GM19395 (cell line): ENCODE measurements at regions not wholly inside any gene's neighbourhood (a gene's known extent, or its start where the extent isn't known, plus 50 kb on each side); places are given as distances from the start of the nearest gene placed in this dataset.

Experiments used
- ATAC-seq: cut with Tn5 transposase; IDR thresholded peaks from one replicate; pipeline ENCODE4 v1.9.1; 2021; ENCODE audit warnings: mild to moderate bottlenecking, moderate library complexity; ENCODE audit not compliant: unreplicated experiment

DNA sequence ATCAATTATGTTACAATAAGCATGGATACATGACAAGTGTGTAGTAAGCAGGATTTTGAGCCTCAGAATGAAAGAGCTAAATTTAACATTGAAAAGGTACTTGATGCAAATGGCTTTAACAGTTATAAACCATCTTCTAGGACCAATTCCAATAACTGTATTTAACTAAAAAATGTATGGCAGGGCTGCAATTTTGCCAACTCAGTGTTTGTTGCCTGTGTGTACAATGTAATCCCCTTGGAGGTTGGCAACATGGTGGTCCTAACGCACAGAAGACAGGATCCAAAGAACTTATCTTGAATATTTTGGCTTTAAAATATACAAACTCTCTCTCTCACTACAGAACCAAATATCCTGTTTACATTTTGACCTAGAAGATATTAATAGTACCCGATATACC is 2314.1 kb downstream of the LRRC4C start:
- no peak for ATAC-seq

DNA sequence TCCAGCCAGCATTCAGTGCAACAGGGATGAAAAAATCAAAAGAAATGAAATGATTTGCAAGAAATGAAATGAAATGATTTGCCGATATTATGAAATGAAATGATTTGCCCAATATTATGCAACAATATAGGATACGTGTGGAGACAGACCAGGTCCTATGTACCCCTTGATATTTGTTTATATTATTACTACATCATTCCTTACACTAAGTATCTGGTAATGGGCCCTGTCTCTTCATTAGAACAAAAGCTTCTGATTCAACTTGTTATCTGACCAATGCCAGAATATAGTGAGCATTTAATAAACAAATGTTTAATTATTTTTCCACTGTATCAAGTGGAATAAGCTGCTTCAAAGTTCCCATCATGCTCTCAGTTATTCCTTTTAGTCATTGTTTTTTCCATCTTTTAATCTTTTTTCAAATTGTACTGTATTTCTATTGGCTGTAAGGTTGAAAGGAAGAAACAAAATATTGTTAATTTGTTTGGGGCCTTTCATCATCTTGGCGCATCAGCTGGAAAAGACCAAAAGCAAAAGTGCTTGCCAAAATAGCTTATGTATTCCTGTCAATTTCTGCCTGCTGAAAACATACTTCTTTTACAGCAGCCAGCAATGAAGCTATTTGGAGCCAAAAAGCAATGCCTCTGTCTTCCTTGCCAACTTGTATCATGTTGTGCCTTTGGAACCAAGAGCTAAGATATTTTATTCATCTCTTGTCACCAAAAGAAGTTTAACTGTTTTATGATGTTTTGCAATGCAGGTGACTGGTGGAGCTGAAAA is 2314.9 kb downstream of the LRRC4C start:
- ATAC-seq: no peak

- no peak for ATAC-seq
Observed at GRCh38 chr11:39139581-39139980, 2319.9 kb downstream of the LRRC4C start.

DNA sequence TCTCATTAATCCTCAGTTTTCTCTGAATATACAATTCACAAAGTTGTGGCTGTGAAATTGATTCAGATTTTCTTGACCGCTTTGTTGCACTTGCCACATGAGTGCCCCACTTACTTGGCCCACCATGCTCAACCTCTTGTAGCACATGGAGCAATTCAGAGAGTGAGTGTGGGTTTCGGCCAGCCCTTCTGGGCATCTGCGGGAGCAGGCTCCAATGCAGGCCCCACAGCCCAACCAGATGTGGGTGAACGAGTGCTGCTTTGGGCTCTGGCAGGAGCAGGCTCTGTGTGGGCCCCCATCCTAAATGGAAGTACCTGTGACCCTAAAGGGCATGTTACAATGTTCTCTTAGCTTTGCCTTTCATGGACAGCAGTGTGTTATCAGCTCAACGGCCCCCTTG is 2338.6 kb downstream of the LRRC4C start:
- no peak for ATAC-seq

- ATAC-seq: no peak
Observed at GRCh38 chr11:39113606-39114005, 2345.8 kb downstream of the LRRC4C start.

GRCh38 chr11:39102236-39102635 is 2357.2 kb downstream of the LRRC4C start:
- no peak for ATAC-seq

DNA sequence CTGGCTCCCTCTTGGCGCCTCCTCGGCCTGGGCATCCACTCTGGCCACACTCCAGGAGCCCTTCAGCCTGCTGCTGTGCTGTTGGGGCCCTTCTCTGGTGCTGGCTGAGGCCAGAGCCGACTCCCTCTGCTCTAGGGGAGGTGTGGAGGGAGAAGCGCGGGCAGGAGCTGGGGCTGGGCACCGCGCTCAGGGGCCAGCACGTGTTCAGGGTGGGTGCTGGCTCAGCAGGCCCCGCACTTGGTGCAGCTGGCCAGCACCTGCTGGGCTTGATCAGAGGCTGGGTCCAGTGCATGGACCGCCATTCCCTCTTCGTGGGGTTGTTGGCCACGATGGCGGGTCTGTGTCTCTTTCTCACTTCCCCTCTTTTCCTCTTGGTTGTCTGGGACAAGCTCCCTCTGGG is 2381.0 kb downstream of the LRRC4C start:
- no peak for ATAC-seq

DNA sequence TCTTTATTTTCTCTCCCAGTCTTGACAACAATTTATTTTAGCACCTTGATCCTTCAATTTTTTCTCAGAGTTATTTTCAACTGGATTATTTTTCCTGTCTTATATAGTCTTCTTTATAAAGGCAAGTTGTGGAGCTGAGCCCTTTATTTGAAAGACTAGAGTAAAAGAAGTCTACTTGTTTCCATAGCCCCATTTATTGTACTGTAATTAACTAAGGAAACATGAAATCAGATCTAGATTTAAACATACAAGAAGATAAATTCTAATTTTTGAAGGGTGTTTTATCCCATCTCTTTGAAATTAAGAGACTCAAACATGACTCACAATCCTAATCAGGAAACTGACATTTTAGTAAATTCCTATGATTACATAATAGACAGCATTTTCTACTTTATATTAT is 2421.8 kb downstream of the LRRC4C start:
- no peak for ATAC-seq

DNA sequence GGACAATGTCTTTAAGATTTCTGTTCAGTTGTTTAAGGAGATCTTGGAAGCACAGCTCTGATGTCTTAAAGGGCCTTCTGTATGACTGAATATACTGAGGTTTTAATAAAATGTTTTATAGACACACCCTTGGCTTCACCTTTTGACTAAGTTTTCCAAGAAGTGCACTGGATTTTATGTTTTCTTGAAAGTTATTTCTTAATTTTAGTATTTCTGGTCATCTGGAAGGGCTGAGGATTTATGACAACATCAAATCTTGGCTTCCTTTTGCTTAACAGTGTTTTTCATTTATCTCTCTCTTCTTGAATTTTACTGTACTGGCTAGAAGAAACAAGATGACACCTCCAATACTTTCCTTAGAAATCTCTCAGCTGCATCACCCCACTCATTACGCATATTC is 2423.4 kb downstream of the LRRC4C start:
- no peak for ATAC-seq

DNA sequence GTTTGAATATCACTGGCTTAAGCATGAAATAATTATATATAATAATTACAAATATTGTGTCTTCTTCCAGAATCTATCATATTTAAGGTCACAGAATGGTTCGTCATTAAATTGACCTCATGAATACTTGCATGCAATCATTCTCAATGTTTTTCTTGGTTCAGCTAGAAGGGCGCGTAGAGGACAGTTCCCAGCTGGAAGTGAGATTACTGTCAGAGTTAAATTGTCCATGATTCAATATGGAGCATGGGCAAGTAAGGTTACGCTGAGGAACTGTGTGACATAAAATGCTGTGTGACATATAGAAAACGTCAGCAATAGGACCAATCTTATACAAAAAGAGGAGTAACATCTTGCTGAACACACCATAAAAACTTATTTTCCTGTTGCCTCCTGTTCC is 2423.5 kb upstream of the RAG2 start:
- ATAC-seq: no peak

DNA sequence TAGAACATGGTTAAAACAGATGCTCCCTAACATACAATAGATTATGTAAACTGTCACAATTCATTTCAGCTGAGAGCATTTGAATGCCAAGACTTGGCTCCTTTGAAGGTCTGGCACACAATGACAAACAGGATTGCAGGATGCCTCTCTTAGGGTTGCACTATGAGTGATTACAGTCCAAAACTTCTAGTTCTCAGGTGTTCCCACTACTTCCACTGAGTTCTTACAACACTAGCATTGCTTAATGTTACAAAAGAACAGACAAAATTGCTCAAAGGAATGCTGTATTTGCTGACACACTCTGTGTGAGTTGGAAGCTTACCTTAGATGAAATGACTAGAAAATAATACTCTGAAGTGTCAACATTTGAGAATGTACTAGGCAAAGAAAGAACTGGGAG is 2413.8 kb upstream of the RAG2 start:
- ATAC-seq: no peak

- no peak for ATAC-seq
Observed at GRCh38 chr11:38990841-38991240, 2392.8 kb upstream of the RAG2 start.

GRCh38 chr11:38990139-38990538 is 2392.1 kb upstream of the RAG2 start:
- ATAC-seq: no peak

DNA sequence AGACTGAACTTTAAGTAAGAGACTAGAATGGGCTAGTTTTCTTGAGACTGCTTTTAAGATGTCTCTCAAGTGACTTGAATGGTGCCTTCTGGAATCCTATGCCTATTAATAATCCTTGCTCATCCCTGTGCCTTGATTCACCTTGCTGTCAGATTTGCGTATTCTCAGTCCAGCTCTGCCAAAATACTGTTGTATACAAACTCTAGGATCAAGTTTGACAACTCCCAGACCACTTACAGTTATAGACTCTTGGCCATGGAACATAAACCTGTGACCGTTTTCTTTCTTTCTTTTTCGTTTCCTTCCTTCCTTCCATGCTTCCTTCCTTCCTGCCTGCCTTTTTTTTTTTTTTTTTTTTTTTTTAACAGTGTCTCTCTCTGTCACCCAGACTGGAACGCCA is 2390.9 kb upstream of the RAG2 start:
- no peak for ATAC-seq

- ATAC-seq: no peak
Observed at GRCh38 chr11:38972220-38972619, 2374.2 kb upstream of the RAG2 start.

DNA sequence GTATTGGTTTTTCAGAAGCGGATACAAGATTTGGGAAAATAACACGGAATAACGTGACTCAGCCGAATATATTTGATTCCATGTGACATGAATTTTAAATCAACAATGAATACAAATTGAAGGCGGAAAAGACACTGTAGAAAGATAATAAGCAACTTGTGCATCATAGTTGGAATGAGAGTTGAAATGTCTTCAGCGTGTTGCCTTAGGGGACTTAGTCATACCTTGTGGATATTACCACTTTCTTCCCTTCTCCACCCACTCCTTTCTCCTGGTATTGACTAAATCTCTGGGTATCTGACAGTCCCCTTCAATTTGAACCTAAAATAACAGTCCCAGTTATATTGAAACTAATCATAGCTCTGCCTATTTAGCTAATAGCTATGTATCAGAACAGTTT is 2373.1 kb upstream of the RAG2 start:
- no peak for ATAC-seq

DNA sequence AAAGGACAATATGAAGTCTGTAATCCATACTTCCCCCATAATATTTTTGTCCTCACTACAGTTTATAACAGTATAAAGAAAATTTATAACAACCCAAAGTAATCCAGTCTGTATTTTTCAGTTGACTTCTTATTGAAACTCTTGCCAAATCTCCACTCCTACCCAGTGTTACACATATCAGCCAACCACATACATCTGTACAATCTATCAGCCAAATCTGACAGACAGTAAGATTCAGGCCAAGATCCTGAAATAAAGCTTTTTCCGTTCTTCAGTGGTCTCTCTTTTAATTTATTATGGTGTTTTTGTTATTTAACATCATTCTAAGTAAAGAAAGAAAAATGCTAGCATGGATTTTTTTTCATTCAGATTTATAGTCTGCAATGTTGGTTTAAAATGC is 2370.9 kb upstream of the RAG2 start:
- ATAC-seq: no peak

DNA sequence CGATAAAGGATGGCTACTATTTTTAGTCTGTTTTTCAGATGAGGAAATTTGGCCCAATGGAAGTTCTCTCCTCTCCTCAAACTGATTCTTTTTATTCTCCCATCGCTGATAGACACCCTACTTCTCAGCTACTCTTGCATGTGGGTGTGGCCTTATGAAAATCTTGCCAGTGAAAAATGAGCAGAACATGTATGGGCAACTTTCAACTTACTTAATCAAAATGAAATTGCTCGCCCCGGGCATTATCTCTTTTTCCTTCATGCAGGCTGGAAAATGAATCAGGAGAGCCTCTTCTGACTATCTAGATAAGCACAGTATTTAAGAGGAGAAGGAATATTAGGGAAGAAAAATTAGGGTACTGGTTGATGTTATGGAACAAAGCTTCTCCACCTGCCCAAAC is 2354.7 kb upstream of the RAG2 start:
- ATAC-seq: no peak

GRCh38 chr11:38950867-38951266 is 2352.8 kb upstream of the RAG2 start:
- ATAC-seq: no peak

GRCh38 chr11:38948392-38948791 is 2350.4 kb upstream of the RAG2 start:
- ATAC-seq: no peak

DNA sequence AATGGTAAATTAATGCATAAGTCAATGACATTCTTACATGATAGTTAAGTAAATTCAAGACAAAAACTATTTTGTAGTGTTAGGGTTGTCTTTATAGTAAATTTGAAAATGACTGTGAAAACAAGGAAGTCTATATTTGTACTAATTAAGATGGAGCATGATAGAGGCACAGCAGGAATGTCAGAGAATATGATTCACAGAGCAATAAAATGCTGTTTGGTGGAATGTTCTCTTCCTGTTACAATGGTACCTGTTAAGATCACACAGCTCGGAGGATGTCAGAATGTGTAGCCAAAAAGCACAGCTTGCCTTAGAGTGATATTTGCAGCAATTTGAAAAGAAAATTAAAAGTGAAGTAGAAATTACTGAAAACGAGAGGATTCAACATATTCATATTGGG is 2339.7 kb upstream of the RAG2 start:
- ATAC-seq: no peak

DNA sequence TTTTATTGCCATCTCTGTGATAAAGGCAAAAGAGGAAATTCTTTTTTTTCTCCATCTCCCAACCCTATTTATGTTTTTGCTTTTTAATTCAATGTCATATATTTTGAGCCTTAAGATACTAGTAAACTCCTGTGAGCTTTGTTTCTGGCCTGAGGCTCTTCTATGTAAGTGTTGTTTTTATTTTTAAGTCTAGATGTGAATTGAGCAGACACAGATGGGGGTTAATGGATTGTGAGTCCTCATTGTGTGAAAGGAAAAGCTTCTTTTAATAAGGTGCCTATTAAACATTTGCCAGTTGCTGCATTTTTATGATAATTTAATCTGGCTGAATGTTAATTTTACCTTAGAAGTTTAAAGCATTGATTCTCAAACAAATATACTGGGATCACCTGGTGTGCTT is 2337.9 kb upstream of the RAG2 start:
- ATAC-seq: no peak

- no peak for ATAC-seq
Observed at GRCh38 chr11:38927993-38928392, 2330.0 kb upstream of the RAG2 start.
